Astrocyte of the spinal cord (primary cell): ENCODE measurements at regions not wholly inside any gene's neighbourhood (a gene's known extent, or its start where the extent isn't known, plus 50 kb on each side); places are given as distances from the start of the nearest gene placed in this dataset.

Experiments used
- DNase-seq: peaks from one replicate; pipeline ENCODE4 v3.0.0; 2011; ENCODE audit warnings: low read depth, low spot score
- H3K4me3 ChIP-seq: 2 replicates; pipeline ENCODE4 v1.5.1; 2011; ENCODE audit warnings: low read depth, mild to moderate bottlenecking, low read length, moderate library complexity
- CTCF ChIP-seq: IDR thresholded peaks from 2 replicates; pipeline ENCODE4 v1.5.1; 2012; ENCODE audit warnings: low read depth, mild to moderate bottlenecking, low read length, inconsistent platforms
- in situ Hi-C: cut with HindIII; loops from 2 replicates; pipeline ENCODE4 v1.10.0; 2017; ENCODE audit warnings: low sequenced_read_pairs

- no peak overlapping the region for H3K4me3 ChIP-seq
- TF ChIP-seq CTCF = no peak
- DNase-seq = no peak
- in situ Hi-C loops = no loop called here
Observed at GRCh38 chr3:5384557-5385236, 197.2 kb downstream of the EDEM1 start.

DNA sequence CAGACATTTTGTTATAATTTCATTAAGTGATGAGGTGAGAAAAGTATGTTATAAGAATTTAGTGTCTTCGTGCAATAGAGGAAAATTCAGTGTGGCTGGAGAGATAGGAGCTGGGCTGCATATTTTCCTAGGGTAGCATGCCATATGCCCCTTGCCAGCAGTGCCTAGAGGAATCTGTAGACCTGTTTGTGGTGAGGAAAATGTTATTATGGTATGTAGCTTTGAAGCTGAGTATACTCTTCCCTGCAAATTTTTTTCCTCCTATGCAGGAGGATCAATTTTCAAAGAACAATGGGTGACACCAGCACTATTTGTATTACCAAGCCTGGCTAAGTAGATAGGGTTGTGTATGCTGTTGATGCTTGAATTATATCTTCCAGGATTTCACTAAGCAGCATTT is 200.6 kb downstream of the EDEM1 start:
- no peak for DNase-seq
- no peak for TF ChIP-seq CTCF
- in situ Hi-C loops = no loop called here
- no peak overlapping the region for H3K4me3 ChIP-seq

DNA sequence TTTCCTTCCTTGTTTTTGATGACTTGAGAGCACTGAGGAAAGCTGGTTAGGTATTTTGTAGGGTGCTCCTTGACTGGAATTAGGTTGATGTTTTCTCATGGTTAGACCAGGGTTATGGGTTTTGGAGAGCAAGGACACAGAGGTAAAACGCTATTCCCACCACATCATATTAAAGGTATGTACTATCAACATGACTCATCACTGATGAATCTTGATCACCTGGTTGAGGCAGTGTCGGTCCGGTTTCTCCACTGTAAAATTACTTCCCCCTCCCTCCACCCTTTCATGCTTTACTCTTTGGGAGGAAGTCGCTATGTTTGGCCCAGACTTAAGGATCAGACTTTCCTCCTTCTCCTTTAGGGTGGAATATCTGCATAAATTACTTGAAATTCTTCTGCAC is 201.6 kb downstream of the EDEM1 start:
- in situ Hi-C loops = no loop called here
- no peak for TF ChIP-seq CTCF
- H3K4me3 ChIP-seq = no peak overlapping the region
- DNase-seq = no peak

GRCh38 chr3:5390221-5390620 is 202.7 kb downstream of the EDEM1 start:
- H3K4me3 ChIP-seq = no peak overlapping the region
- DNase-seq = no peak
- TF ChIP-seq CTCF = no peak
- in situ Hi-C loops = no loop called here

DNA sequence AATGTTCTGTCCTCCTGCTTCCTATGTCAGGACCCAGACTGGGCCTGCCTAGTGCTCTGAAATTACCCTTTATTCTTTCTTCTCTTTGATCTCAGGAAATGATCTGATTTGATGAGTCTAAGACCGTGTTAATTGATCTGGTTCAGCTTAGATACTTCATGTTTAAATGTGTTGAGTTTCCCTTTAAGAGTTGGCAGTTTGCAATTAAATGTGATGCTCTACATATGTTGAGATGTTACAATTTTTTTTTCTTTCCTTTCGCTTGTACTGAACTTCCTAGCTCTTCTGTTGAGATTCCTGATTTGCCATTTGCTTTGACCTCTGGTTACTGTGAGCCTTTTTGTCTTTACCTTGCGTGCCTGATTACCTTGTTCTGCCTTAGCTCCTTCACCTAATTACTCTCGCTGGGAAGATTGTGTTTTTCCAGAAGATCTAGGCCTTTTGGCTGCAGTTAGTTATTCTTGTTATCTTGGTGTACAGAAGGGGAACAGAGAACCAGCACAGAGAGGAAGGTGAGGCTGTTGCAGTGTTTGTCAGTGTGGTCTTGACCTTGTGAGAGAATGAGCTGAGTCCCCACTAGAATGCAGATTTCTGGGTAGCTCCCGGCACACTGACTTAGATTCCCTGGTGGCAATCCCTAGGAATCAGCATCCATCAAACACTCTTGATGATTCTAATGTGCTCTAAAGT is 203.6 kb downstream of the EDEM1 start:
- H3K4me3 ChIP-seq = no peak overlapping the region
- DNase-seq = no peak
- in situ Hi-C loops = no loop called here
- TF ChIP-seq CTCF = no peak

DNA sequence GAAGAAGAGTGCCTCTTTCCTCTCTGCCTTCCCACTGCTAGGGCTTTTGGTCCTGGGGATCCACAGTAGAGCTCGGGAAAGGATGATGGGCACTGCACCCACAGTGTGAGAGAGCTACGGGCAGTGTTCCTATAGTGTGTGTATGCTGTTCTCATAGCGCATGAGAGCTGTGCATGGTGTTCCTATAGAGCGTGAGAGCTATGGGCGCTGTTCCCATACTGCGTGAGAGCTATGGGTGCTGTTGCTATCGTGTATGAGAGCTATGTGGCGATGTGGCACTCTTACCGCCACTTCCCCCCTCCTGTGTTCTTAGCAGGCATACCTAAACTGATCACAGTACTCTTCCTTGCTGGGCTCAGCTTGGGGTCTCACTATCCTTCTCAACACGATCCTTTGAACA is 213.5 kb downstream of the EDEM1 start:
- no peak overlapping the region for H3K4me3 ChIP-seq
- no peak for TF ChIP-seq CTCF
- in situ Hi-C loops = no loop called here
- DNase-seq = no peak
